ENCODE measurements at regions not wholly inside any gene's neighbourhood (a gene's known extent, or its start where the extent isn't known, plus 50 kb on each side); places are given as distances from the start of the nearest gene placed in this dataset.
"Not testable (repeated sequence)": the region's sequence is repeated elsewhere in the genome, so short reads cannot be mapped to it uniquely, and the experiment has no call there.

DNA sequence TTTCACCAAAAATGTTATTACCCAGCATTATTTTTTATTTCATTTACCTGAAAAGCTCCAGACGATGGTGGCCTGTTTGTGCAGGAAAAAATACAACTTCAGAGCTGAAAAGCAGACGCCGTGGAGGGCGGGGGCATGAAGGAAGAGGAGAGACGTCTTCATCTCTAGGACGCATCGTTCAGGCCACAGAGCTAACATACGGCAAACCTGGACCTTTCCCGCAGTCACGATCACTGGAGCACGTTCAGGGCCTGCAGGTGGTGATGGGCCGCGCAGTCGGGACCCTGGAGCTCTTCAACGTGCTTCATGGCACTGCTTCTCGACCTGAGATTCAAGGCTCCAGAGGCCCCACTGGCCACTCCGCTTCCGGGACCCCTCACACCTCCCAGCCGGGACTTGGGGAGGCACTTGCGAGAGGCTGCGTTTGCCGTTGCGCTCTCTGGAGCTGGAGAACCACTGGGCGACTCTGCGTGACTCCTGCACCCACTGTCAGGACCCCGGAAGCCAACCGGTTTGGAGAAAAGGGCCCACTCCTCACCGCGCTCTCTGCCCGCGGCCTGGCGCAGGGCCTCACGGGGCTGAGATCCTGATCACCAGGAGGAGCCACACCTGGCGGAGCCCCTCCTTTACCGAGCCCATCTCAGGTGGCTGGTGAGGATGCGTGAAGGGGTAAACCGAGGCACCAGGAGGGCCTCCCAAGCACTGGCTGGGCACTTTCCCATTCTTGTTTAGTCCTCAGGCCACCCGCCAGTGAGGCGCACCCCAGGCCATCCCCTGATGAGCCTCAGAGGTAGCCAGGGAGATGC is 164.4 kb upstream of the AFDN start:
- DNase-seq = no peak

DNA sequence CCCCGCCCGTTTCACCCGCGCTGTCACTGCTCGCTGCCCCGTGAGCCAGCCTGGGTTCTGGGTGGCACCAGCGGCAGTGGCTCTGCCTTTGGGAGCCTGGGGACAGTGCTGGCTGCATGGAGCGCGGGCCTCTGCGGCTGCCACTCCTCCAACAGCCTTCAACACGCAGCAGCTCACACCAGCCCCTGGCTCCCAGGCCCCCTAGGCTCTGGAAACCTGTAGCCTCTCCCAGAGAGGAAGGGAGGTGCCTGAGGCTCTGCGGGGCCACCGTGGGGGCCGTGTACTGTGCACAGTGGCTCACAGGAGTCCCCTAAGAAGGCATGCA is 163.9 kb upstream of the AFDN start:
- DNase-seq = no peak

- DNase-seq = no peak
Measured at GRCh38 chr6:167663316-167663715, 163.4 kb upstream of the AFDN start.

- no peak for DNase-seq
Measured at GRCh38 chr6:167663784-167664443, 162.8 kb upstream of the AFDN start.

- peak; percentile 36 for DNase-seq
Measured at GRCh38 chr6:167664678-167665660, 161.7 kb upstream of the AFDN start.

DNA sequence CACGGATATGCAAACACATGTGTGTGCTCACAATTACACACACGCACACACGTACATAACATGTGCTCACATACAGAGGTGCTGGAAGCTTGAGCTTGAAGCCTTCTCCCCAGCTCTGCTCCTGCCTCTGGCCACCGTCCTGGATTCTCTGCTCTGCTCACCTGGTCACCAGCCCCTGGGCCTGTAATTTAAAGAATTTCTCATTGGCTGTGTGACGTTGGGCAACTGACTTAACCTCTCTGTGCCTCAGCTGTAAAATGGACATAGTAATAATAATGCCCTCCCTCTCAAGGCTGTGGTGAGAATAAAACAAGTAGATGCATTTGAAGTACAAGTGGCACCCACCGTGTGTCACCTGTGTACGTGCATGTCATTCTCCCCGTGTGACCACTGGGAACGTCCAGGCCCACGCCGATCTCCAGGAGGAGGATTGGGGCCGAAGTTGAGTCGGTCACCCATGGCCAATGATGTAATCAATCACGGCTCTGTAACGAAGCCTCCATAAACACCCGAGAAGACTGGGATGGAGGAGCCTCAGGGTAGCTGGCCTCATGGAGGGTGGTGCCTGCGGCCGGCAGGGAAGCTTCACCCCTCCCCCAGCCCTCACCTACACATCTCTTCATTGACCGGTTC is 160.9 kb upstream of the AFDN start:
- DNase-seq = no peak

DNA sequence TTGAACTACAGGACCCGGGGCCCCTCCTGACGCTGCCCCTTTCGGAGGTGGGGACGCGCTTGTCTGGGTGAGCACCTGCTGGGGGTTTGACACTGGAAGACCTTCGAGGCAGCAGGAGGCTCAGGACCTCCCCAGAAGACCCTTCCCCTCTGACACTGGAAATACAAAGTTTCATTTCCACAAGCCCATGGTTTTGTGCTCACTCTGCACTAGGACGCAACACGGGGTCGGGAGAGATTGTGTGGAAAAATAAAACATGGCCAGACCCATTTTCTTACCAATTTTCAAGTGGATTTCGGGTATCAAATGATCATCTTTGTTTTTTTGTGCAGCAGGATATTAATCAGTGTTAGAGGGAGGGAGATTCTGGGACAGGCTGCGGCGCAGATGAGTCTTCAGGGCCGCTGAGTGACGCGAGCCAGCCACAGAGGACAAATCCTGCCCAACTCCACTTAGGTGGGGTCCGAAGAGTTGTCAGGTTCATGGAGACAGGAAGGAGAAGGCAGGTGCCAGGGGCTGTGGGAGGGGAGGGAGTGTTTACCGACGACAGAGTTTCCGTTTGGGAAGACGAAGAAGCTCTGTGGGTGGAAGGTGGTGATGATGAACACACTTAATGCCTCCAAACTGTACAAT is 160.0 kb upstream of the AFDN start:
- DNase-seq = no peak

DNA sequence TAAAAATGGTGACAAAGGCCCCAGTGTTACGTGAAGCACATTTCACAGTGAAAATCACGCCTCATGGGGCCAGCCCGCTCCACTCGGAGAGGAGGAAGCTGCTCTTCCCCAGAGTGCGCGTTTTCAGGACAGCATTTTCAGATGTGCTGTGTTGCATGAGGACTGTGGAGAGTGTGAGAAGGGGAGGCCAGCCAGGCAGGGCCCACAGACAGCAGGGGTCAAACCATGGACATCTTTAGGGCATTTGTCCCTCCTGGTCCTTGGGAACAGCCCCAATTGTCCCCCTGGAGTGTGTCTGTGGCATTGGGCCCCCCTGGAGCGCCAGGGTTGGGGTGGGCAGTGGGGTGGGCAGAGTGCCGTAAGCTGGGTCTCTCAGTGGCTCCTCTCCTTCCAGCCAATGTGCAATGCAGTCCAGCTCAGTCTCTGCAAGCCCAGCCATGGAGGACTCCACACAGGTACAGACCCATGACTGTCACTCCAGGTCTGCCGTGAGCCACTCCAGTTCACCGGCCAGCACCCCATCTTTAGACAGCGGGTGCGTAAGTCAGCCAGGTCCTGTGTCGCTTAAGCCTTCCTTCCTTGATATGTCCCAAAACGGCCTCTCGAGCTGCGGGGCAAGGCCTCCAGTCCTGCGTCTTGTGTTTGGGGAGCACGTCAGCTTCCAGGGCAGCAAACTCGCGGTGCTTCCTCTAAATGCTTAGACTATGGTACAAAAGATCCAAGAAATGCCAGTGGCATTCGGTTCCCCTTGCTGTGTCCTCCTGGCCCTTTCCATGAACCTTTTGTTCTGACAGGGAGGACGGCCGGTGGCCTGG is 159.3 kb upstream of the AFDN start:
- DNase-seq = no peak

- DNase-seq = peak; percentile 36
Measured at GRCh38 chr6:167668019-167668753, 158.5 kb upstream of the AFDN start.

DNA sequence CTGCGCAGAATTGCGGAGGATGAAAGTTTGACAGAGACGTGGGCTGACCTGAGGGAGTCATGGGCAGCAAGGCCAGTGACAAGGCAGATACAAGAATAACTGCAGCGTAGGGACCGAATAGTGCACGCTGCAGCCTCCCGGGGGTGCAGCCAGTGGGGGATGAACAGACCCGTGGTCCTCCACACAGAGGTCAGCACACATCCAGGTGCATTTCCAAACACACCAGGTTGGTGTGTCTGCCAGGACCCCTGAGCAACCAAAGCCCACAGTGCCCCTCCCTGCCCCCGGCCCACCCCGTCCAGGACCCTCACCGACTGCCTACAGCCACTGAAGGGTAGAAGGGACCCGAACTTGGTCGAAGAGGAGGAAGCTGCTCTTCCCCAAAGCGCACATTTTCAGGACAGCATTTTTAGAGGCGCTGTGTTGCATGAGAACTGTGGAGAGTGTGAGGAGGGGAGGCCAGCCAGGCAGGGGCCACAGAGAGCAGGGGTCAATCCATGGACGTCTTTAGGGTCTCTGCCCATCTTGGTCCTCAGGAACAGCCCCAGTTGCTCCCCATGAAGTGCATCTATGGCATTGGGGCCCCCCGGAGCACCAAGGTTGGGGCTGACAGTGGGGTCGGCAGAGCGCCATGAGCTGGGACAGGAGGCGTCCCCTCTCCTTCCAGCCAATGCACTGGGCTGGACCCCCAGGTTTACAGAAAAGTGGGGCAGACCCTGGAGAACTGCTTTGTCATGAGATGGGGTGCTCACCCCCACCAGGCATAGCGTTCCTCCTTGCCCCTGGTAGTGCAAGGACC is 157.8 kb upstream of the AFDN start:
- DNase-seq = no peak

DNA sequence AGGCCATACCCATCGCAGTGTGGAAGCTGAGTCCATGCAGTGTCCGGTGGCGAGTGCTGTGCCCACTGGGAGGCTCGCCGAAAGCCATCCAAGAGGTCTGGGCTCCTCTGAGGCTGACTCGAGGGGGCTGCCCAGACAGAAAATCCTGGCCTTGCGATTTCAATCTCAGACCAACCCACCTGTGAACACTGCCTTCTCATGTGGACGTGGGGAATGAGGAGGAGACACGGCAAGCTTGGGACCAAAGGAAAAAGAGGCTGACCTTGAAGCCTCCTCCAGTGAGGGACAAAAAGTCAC is 157.2 kb upstream of the AFDN start:
- DNase-seq = no peak

- DNase-seq = no peak
Measured at GRCh38 chr6:167669870-167670802, 156.6 kb upstream of the AFDN start.

DNA sequence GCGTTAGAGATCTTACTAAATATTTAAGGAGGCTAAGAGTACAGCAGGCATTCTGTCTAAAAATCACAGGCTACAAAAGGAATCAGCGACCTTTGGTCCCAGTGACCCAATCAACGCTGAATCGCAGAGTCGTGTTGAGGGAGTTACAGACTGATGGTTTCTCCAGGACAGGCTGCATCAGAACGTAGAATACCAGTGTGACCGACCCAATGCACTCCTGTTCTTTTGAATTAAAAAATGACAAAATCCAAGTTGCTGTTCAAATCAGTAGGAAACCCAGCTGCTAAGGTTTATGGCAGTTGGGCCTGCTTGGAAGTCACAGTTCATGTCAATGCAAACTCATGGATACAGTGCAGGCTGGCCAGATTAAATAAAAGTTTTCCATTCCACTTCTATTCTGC is 155.8 kb upstream of the AFDN start:
- no peak for DNase-seq

DNA sequence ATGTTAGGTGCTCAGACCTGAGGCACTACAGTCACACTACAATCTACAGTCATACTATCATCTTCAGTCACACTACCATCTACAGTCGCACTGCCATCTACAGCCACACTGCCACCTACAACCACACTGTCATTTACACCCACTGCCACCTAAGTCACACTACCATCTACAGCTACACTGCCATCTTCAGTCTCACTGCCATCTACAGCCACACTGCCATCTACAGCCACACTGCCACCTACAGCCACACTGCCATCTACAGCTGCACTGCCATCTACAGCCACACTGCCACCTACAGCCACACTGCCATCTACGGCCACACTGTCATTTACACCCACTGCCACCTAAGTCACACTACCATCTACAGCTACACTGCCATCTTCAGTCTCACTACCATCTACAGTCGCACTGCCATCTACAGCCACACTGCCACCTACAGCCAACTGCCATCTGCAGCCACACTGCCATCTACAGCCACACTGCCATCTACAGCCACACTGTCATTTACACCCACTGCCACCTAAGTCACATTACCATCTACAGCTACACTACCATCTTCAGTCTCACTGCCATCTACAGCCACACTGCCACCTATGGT is 155.2 kb upstream of the AFDN start:
- not testable (repeated sequence) for DNase-seq

DNA sequence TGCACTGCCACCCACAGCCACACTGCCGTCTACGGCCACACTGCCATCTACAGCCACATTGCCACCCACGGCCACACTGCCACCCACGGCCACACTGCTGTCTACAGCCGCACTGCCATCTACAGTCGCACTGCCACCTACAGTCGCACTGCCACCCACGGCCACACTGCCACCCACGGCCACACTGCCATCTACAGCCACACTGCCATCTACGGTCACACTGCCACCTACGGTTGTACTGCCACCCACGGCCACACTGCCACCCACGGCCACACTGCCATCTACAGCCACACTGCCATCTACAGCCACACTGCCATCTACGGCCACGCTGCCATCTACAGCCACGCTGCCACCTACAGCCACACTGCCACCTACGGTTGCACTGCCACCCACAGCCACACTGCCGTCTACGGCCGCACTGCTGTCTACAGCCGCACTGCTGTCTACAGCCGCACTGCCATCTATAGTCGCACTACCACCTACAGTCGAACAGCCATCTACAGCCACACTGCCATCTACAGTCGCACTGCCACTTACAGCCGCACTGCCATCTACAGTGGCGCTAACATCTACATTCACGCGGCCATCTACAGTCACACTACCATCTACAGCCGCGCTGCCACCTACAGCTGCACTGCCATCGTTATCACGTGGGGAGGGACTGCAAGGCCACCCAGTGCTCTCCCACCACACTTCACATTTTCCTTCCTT is 154.6 kb upstream of the AFDN start:
- DNase-seq = no peak

DNA sequence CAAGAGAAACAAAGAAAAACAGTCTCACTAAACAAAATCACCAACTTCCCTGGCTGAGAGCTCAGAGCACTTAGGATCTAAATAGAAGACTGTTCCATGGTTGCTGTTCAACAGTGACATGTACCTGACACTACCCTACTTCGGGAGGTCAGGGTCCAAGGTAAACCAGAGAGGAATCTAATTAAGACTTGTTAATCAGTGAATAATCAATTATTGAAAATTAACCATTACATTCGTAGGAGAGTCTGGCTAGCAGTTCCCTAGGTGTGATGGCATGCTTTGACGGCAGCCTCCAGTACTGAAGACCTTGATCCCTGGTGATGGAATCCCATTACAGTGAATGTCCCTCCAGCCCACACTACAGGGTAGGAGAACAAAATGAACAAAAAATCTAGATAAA is 154.0 kb upstream of the AFDN start:
- no peak for DNase-seq

- no peak for DNase-seq
Measured at GRCh38 chr6:167673946-167674345, 152.8 kb upstream of the AFDN start.

DNA sequence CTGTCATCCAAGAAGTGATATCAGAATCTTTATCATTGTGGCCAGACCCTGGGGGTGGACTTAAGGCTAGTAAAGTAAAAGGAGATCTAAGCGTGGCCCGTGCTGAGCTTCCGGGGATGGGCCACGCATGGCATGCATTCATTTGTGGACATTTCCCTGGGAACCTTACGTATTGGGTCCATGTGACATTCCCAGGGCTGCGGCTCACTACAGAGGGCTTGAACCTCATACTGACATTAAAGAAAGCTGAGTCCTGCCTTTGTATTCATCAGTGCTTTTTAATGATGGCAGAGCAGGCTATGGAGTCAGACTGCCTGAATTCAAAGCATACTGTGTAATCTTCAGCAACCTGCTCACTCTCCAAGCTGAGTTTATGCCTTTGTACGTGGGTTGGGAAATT is 152.2 kb upstream of the AFDN start:
- DNase-seq = no peak
